ENCODE measurements at regions not wholly inside any gene's neighbourhood (a gene's known extent, or its start where the extent isn't known, plus 50 kb on each side); places are given as distances from the start of the nearest gene placed in this dataset.
"Not testable (repeated sequence)": the region's sequence is repeated elsewhere in the genome, so short reads cannot be mapped to it uniquely, and the experiment has no call there.

GRCh38 chr5:162811071-162811470 lies 626.3 kb upstream of the CCNG1 start:
- H3K27ac Mint-ChIP-seq, result no peak overlapping the region
- DNase-seq, result no peak
- H3K9me3 Mint-ChIP-seq, result peaks cover 0 to 13% of the 10 kb centered on the region in 2 donors
- no peak overlapping the region for H3K4me3 Mint-ChIP-seq
- no peaks in the 10 kb centered on the region for H3K4me1 Mint-ChIP-seq
- ATAC-seq, result no peak
- H3K27me3 Mint-ChIP-seq, result no peaks in the 10 kb centered on the region

GRCh38 chr5:162816816-162817215 lies 620.6 kb upstream of the CCNG1 start:
- no peaks in the 10 kb centered on the region for H3K4me1 Mint-ChIP-seq
- DNase-seq (no peak), ATAC-seq (no peak)
- no peaks in the 10 kb centered on the region for H3K27me3 Mint-ChIP-seq
- peaks cover 0 to 17% of the 10 kb centered on the region in 2 donors for H3K9me3 Mint-ChIP-seq
- no peak overlapping the region for H3K27ac Mint-ChIP-seq
- no peak overlapping the region for H3K4me3 Mint-ChIP-seq

GRCh38 chr5:162817364-162817763 lies 620.0 kb upstream of the CCNG1 start:
- H3K4me3 Mint-ChIP-seq, result no peak overlapping the region
- no peak overlapping the region for H3K27ac Mint-ChIP-seq
- peaks cover 0 to 17% of the 10 kb centered on the region in 2 donors for H3K9me3 Mint-ChIP-seq
- no peaks in the 10 kb centered on the region for H3K4me1 Mint-ChIP-seq
- DNase-seq, result no peak
- no peaks in the 10 kb centered on the region for H3K27me3 Mint-ChIP-seq
- no peak for ATAC-seq

GRCh38 chr5:162821664-162822063 lies 615.7 kb upstream of the CCNG1 start:
- H3K27me3 Mint-ChIP-seq, H3K4me3 Mint-ChIP-seq, H3K27ac Mint-ChIP-seq, ATAC-seq, DNase-seq, H3K4me1 Mint-ChIP-seq: not testable (repeated sequence)
- peaks cover 8 to 16% of the 10 kb centered on the region in 2 donors for H3K9me3 Mint-ChIP-seq

GRCh38 chr5:162824360-162824759 lies 613.0 kb upstream of the CCNG1 start:
- H3K4me3 Mint-ChIP-seq, result no peak overlapping the region
- peaks cover 8 to 16% of the 10 kb centered on the region in 2 donors for H3K9me3 Mint-ChIP-seq
- ATAC-seq (no peak), DNase-seq (no peak)
- H3K27me3 Mint-ChIP-seq, result no peaks in the 10 kb centered on the region
- no peak overlapping the region for H3K27ac Mint-ChIP-seq
- H3K4me1 Mint-ChIP-seq, result no peaks in the 10 kb centered on the region

- Mint-ChIP-seq H3K9me3 (peaks cover 14 to 28% of the 10 kb centered on the region in 2 donors), H3K27me3 (no peaks in the 10 kb centered on the region), H3K4me1 (no peaks in the 10 kb centered on the region)
Observed at GRCh38 chr5:162837155-162837554, 600.2 kb upstream of the CCNG1 start.

GRCh38 chr5:162842727-162843126 lies 594.7 kb upstream of the CCNG1 start:
- no peaks in the 10 kb centered on the region for H3K4me1 Mint-ChIP-seq

More at GRCh38 chr5:162837155-162837554, 600.2 kb upstream of the CCNG1 start:
- no peak for DNase-seq
- H3K4me3 Mint-ChIP-seq, result no peak overlapping the region
- no peak for ATAC-seq
- no peak overlapping the region for H3K27ac Mint-ChIP-seq

GRCh38 chr5:162852134-162852533 lies 585.3 kb upstream of the CCNG1 start:
- no peak for ATAC-seq
- peaks cover 13 to 14% of the 10 kb centered on the region in 2 donors for H3K9me3 Mint-ChIP-seq
- no peak overlapping the region for H3K4me3 Mint-ChIP-seq
- DNase-seq, result no peak
- no peaks in the 10 kb centered on the region for H3K27me3 Mint-ChIP-seq
- H3K4me1 Mint-ChIP-seq, result no peaks in the 10 kb centered on the region
- H3K27ac Mint-ChIP-seq, result no peak overlapping the region

More at GRCh38 chr5:162842727-162843126, 594.7 kb upstream of the CCNG1 start:
- ATAC-seq (no peak), DNase-seq (no peak)
- H3K27ac Mint-ChIP-seq, result no peak overlapping the region
- H3K27me3 Mint-ChIP-seq, result no peaks in the 10 kb centered on the region
- H3K9me3 Mint-ChIP-seq, result peaks cover 6 to 25% of the 10 kb centered on the region in 2 donors
- no peak overlapping the region for H3K4me3 Mint-ChIP-seq

GRCh38 chr5:162858770-162859169 lies 578.6 kb upstream of the CCNG1 start:
- H3K27ac Mint-ChIP-seq, result no peak overlapping the region
- no peak overlapping the region for H3K4me3 Mint-ChIP-seq
- no peak for DNase-seq
- no peak for ATAC-seq
- no peaks in the 10 kb centered on the region for H3K27me3 Mint-ChIP-seq
- H3K9me3 Mint-ChIP-seq, result peaks cover 13 to 17% of the 10 kb centered on the region in 2 donors
- H3K4me1 Mint-ChIP-seq, result no peaks in the 10 kb centered on the region

GRCh38 chr5:162870966-162871365 lies 566.4 kb upstream of the CCNG1 start:
- no peak for ATAC-seq
- H3K4me3 Mint-ChIP-seq, result no peak overlapping the region
- no peak for DNase-seq

GRCh38 chr5:162882629-162883028 lies 554.8 kb upstream of the CCNG1 start:
- ATAC-seq, result no peak
- H3K27me3 Mint-ChIP-seq, result no peaks in the 10 kb centered on the region
- H3K9me3 Mint-ChIP-seq, result peaks cover 5 to 15% of the 10 kb centered on the region in 2 donors
- H3K4me3 Mint-ChIP-seq, result no peak overlapping the region
- no peak for DNase-seq
- no peak overlapping the region for H3K27ac Mint-ChIP-seq
- no peaks in the 10 kb centered on the region for H3K4me1 Mint-ChIP-seq

More at GRCh38 chr5:162870966-162871365, 566.4 kb upstream of the CCNG1 start:
- Mint-ChIP-seq H3K27me3 (no peaks in the 10 kb centered on the region), H3K4me1 (no peaks in the 10 kb centered on the region), H3K9me3 (peaks cover 8 to 26% of the 10 kb centered on the region in 2 donors), H3K27ac (no peak overlapping the region)

- H3K9me3 Mint-ChIP-seq, result peaks cover under 1 to 8% of the 10 kb centered on the region in 2 donors
- ATAC-seq, result no peak
- no peaks in the 10 kb centered on the region for H3K4me1 Mint-ChIP-seq
- no peak overlapping the region for H3K27ac Mint-ChIP-seq
- no peak for DNase-seq
- H3K4me3 Mint-ChIP-seq, result no peak overlapping the region
- no peaks in the 10 kb centered on the region for H3K27me3 Mint-ChIP-seq
Observed at GRCh38 chr5:162886717-162887116, 550.7 kb upstream of the CCNG1 start.

- H3K27me3 Mint-ChIP-seq, result no peaks in the 10 kb centered on the region
- DNase-seq, result no peak
- H3K9me3 Mint-ChIP-seq, result peaks cover 4 to 7% of the 10 kb centered on the region in 2 donors
- ATAC-seq, result no peak
- H3K4me3 Mint-ChIP-seq, result no peak overlapping the region
- no peaks in the 10 kb centered on the region for H3K4me1 Mint-ChIP-seq
- H3K27ac Mint-ChIP-seq, result no peak overlapping the region
Observed at GRCh38 chr5:162888268-162888667, 549.1 kb upstream of the CCNG1 start.

- no peak for DNase-seq
- H3K4me1 Mint-ChIP-seq, result no peaks in the 10 kb centered on the region
- peaks cover 7 to 9% of the 10 kb centered on the region in 2 donors for H3K9me3 Mint-ChIP-seq
Observed at GRCh38 chr5:162911873-162912272, 525.5 kb upstream of the CCNG1 start.

GRCh38 chr5:162916368-162916767 lies 521.0 kb upstream of the CCNG1 start:
- no peak for DNase-seq
- Mint-ChIP-seq H3K4me3 (no peak overlapping the region), H3K4me1 (no peaks in the 10 kb centered on the region), H3K9me3 (peaks cover 17 to 25% of the 10 kb centered on the region in 2 donors), H3K27me3 (no peaks in the 10 kb centered on the region), H3K27ac (no peak overlapping the region)
- no peak for ATAC-seq

More at GRCh38 chr5:162911873-162912272, 525.5 kb upstream of the CCNG1 start:
- no peaks in the 10 kb centered on the region for H3K27me3 Mint-ChIP-seq
- no peak overlapping the region for H3K27ac Mint-ChIP-seq
- no peak for ATAC-seq
- H3K4me3 Mint-ChIP-seq, result no peak overlapping the region

GRCh38 chr5:162929104-162929503 lies 508.3 kb upstream of the CCNG1 start:
- Mint-ChIP-seq H3K4me3 (no peak overlapping the region), H3K27me3 (no peaks in the 10 kb centered on the region), H3K4me1 (no peaks in the 10 kb centered on the region), H3K27ac (no peak overlapping the region), H3K9me3 (peaks cover 6 to 17% of the 10 kb centered on the region in 2 donors)
- no peak for DNase-seq
- no peak for ATAC-seq

GRCh38 chr5:162931501-162931900 lies 505.9 kb upstream of the CCNG1 start:
- Mint-ChIP-seq H3K4me1 (no peaks in the 10 kb centered on the region), H3K4me3 (no peak overlapping the region), H3K9me3 (peaks cover 27 to 39% of the 10 kb centered on the region in 2 donors), H3K27ac (no peak overlapping the region), H3K27me3 (no peaks in the 10 kb centered on the region)
- DNase-seq, result no peak
- ATAC-seq, result no peak

All from stimulated activated naive CD8-positive, alpha-beta T cell treated with anti-CD3 and anti-CD28 coated beads, Interleukin-15, amount 100 ng/mL, for 72 hours (primary cell).